ENCODE measurements at regions not wholly inside any gene's neighbourhood (a gene's known extent, or its start where the extent isn't known, plus 50 kb on each side); places are given as distances from the start of the nearest gene placed in this dataset.
"Not testable (repeated sequence)": the region's sequence is repeated elsewhere in the genome, so short reads cannot be mapped to it uniquely, and the experiment has no call there.

DNA sequence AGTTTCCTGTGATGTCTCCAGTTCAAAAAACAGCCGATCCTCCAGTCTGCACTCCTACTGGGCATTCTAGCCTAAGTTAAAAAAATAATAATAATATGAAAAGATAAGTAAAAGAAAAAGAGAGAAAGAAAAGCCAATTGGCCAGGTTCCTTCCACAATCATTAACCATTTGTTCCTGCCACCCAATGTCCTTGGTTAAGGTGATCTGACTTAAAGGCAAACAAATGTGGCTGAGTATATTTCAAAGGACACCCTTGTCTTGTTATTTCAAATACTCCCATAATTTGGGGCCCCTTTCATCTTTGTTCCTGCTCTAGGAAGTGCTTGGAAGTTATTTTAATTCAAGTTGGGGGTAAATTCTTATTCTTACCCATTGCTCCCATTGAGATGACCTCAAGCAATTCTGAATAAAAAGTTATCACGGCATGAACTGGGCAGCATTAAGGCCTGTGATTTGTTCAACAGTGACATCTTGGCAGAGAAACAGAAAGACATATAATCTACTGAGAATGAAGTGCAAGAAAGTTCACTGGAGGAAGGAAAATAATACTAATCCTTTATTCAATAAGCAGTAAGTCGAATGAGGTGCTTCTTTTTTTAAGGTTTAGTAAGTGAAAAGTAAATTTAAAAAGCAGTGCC lies 1054.5 kb upstream of the FANCL start:
- DNase-seq = no peak

GRCh38 chr2:59288771-59289170 lies 1047.6 kb upstream of the FANCL start:
- DNase-seq = no peak

- no peak for DNase-seq
These were observed 1041.4 kb upstream of the FANCL start for GRCh38 chr2:59282374-59283057.

- no peak for DNase-seq
These were observed 1036.5 kb upstream of the FANCL start for GRCh38 chr2:59277671-59278070.

GRCh38 chr2:59276917-59277316 lies 1035.8 kb upstream of the FANCL start:
- DNase-seq = no peak

- DNase-seq = no peak
These were observed 1034.9 kb upstream of the FANCL start for GRCh38 chr2:59276033-59276432.

DNA sequence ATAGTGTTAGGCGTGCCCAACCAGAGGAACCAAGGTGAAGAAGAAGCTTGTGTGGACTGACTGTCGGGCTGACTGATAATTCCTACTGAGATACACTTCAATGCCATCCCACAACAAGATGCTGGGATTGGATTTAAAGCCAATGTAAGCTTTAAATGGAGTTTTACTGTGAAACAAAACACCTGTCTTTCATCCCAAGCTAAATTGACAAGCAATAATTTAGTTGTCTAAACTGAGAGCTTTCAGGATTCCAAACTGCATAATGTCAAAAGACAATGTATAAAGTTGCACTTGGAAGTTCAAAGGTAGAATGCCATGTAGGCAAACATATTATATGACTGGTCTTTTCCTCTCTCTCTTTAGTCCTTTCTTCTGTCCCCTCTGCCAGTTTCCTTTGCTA lies 1025.3 kb upstream of the FANCL start:
- no peak for DNase-seq

- no peak for DNase-seq
These were observed 1018.8 kb upstream of the FANCL start for GRCh38 chr2:59259913-59260312.

GRCh38 chr2:59256290-59256689 lies 1015.2 kb upstream of the FANCL start:
- no peak for DNase-seq

- no peak for DNase-seq
These were observed 1013.2 kb upstream of the FANCL start for GRCh38 chr2:59254279-59254678.

DNA sequence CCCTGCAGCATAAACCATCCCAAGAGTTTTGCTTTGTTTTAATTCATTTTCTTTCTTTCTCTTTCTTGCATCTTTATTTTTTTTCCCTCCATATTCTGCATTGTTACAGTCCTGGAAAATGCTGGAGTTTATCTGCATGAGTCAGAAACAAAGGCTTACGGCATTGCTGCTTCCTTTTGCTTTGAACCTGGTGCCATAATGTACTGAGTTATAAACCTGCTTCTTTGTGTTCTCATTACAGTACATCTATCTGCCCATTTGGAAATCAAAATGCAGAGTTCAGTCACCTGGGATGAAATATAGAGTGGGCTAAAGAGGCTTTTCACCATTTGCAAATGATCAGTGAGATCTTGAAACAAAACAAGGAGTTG lies 1009.2 kb upstream of the FANCL start:
- no peak for DNase-seq

- no peak for DNase-seq
These were observed 1008.5 kb upstream of the FANCL start for GRCh38 chr2:59249441-59250306.

DNA sequence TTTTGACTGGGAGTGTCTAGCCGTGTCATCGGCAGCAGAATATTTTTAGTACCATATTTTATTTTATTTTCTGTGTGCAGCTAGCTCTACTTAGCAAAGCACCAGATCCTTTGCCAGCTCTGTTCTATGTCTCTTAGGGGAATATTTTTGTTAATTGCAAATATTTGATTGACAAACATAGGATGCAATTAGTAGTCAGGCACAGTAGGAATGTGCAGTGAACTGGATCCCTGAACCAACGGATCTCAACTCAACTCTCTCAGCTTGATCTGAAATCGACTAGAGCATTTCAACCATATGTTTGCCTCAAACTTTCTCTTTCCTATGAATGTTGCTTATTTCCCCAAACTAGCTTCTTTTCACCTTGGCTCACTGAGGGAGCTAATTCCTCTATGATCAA lies 998.0 kb upstream of the FANCL start:
- DNase-seq = no peak

DNA sequence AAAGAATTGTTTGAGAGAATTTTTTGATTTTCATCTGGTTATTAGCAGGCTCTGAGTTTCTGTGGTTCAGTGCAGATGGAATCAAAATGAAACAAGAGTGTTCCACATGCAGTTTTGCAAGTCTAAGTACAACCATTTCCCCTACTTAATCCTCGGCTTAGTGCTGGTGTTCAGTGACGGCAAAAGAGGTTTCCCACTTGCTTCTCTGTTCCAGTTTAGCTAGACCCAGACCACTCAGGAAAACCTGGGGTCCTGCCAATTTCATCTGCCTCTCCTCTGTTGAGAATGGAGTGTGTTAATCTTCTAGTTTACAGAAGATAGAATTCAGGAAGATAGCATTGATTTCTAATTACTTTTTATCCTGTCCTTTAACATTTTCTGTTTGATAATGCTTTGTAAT lies 996.2 kb upstream of the FANCL start:
- DNase-seq = no peak

- DNase-seq = no peak
These were observed 995.6 kb upstream of the FANCL start for GRCh38 chr2:59236723-59237122.

DNA sequence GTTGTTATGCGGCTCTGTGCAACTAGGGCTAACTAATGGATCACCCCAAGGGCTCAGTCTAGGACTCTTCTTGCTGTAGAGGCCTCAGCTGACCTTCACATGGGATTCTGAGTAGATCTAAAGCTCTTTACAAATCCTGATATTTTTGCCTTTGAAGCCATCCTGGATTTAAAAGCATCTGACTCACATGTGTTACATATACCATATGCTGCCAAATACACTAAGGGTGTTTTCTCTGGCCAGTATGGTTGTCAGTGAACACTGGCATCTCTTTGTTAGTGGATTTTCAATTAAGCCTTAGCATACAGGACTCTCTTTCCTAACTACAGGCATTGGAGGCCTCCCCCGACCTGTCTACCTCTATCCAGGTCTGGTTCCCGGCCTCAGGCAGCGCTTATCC lies 992.8 kb upstream of the FANCL start:
- DNase-seq = no peak

DNA sequence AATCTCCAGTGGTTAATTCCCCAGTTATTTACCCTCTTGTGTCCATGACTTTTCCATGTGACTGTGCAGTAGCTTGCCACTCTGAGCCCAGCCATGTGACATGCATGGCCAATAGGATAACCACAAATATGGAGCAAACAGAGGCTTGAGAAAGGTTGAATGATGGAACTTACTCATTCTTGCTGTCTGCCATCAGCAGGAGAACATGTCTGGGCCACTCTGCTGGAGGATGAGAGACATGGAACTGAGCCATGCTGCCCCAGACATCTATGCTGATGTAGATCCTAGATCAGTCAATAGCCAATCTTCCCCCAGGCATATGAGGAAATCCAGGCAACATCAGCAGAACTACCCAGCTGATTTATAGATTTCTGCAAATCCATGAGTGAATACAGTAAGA lies 992.3 kb upstream of the FANCL start:
- no peak for DNase-seq

DNA sequence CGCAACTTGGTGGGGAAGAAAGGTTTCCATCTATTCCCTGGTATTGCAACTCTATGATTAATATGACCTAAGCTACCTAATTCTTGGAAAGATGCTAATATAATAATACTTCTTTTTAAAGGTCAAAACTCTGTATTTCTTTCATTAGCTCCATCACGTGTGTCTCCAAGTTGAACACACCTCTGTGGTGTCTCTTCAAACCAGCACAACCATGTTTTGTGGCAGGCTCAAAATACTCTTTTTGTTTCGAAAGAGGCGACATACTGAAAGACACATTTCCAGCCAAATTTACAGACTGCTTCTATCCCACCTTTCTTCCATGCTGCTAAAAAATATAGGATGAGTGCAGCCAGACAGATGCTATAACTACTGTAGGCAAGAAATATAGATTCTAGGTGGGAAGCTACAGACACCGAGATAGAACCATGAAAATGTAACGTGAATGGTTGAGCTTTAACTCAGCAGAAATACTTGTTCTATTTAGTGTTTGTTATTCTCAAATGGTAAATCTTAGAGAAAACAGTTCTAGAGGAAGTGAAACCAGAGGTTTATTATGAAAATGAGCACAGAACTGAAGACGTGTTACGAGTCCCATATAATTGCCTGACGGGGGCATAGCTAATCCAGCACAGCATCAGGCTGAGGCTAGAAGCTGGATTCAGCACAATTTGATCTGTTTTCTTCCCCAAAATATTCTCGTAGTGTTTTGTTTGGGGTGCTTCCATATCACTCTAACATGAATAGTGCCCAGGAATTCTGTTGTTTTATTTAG lies 991.5 kb upstream of the FANCL start:
- DNase-seq = no peak

DNA sequence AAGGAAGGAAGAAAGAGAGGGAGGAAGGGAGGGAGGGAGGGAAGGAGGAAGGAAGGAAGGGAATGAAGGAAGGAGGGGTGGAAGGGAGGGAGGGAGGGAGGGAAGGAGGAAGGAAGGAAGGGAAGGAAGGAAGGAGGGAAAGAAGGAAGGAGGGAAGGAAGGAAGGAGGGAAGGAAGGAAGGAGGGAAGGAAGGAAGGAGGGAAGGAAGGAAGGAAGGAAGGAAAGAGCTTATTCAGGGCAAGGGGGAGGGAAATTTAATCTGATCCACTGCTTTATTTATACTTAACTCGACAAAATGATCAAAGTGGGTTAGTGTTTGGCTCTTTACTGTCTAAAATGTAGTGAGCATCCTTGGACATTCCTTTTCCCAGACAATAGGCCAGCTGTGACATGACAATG lies 985.2 kb upstream of the FANCL start:
- not testable (repeated sequence) for DNase-seq

DNA sequence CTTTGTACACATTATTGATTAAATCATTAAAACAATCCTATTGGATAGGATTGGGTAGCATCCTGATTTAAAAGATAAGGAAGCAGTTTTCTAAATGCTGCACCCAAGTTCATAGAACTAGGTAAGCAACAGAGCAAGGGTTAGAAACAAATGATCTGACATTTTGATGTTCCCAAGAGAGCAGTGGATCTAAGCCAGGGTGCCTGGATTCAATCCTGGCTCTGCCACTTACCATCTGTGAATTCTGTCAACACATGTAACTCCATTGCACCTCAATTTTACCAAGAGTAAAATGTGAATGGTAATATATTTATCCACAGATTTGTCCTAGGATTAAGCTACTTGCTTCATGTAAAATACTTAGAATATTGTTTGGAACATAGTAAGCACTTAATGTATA lies 982.6 kb upstream of the FANCL start:
- no peak for DNase-seq

GRCh38 chr2:59217360-59217759 lies 976.2 kb upstream of the FANCL start:
- no peak for DNase-seq

DNA sequence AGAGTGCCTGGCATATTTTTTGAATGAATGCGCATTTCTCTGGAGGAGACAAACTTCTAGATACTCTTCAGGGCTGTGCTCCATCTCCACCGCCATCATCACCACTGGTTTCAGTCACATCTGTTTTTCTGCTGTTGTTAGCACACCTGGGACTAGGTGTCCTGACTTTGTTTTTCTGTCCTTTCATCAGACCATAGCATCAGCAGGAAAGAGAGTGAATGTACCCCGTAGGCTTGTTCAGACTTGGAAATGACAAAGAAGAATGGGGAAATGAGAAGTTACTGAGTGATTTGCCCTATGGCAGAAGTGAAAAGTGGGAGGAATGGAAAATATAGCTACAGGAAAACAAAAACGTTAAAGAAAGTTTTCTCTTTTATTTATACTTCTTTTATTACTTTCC lies 965.2 kb upstream of the FANCL start:
- no peak for DNase-seq

DNA sequence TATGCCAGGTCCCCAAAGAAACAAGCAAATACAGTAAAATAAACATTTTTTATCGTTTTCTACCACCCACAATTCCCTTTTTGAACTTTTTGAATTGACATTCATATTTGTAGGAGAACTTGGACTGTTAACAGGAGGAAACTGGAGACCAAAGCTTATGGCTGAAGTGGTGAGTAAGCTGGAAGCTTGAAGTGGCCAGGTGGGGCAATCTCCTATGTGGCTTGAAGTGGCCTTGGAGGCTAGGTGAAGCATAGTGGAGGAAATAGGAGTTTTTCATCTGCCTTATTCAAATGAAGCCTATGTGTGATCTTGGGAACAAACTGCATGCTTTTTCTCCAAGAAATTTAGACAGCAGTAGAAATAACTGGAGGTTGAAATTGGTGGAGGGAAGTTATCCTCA lies 962.9 kb upstream of the FANCL start:
- DNase-seq = no peak
